Endodermal cell (in vitro differentiated cells): ENCODE measurements at regions not wholly inside any gene's neighbourhood (a gene's known extent, or its start where the extent isn't known, plus 50 kb on each side); places are given as distances from the start of the nearest gene placed in this dataset.

Experiments used
- DNase-seq: peaks from one replicate; pipeline ENCODE4 v3.0.0-alpha.2; 2017
- H3K27ac ChIP-seq: 2 replicates; pipeline ENCODE4 v1.5.1; 2013; ENCODE audit warnings: mild to moderate bottlenecking, low read depth, low read length, moderate library complexity
- H3K27me3 ChIP-seq: 2 replicates; pipeline ENCODE4 v1.6.1; 2013; ENCODE audit warnings: mild to moderate bottlenecking, low read length, moderate library complexity; ENCODE audit not compliant: insufficient read depth, control insufficient read depth, poor library complexity, severe bottlenecking
- H3K36me3 ChIP-seq: 2 replicates; pipeline ENCODE4 v1.7.0; 2013; ENCODE audit warnings: mild to moderate bottlenecking, low read length, moderate library complexity; ENCODE audit not compliant: control insufficient read depth, insufficient read depth
- H3K4me1 ChIP-seq: one replicate; pipeline ENCODE4 v1.7.0; 2013; ENCODE audit warnings: low read length; ENCODE audit not compliant: control insufficient read depth, insufficient read depth
- H3K4me3 ChIP-seq: 2 replicates; pipeline ENCODE4 v1.5.1; 2013; ENCODE audit warnings: mild to moderate bottlenecking, low read length, moderate library complexity
- H3K9ac ChIP-seq: 2 replicates; pipeline ENCODE4 v1.6.1; 2013; ENCODE audit warnings: mild to moderate bottlenecking, low read length, moderate library complexity; ENCODE audit not compliant: poor library complexity, severe bottlenecking; ENCODE audit errors: extremely low read depth
- H3K9me3 ChIP-seq: 2 replicates; pipeline ENCODE4 v1.6.1; 2013; ENCODE audit warnings: mild to moderate bottlenecking, low read length, moderate library complexity; ENCODE audit not compliant: control insufficient read depth
- H3K27ac Mint-ChIP-seq: 2 replicates; pipeline ENCODE4 v1.8.0; 2020; ENCODE audit warnings: mixed read lengths
- H3K27me3 Mint-ChIP-seq: 2 replicates; pipeline ENCODE4 v1.8.0; 2021; ENCODE audit warnings: mild to moderate bottlenecking, mixed read lengths; ENCODE audit not compliant: insufficient read depth
- H3K36me3 Mint-ChIP-seq: 2 replicates; pipeline ENCODE4 v1.8.0; 2020; ENCODE audit warnings: low read depth, mixed read lengths
- H3K4me1 Mint-ChIP-seq: 2 replicates; pipeline ENCODE4 v1.8.0; 2020; ENCODE audit warnings: mixed read lengths
- H3K4me3 Mint-ChIP-seq: 2 replicates; pipeline ENCODE4 v1.8.0; 2020; ENCODE audit warnings: mild to moderate bottlenecking, moderate library complexity, mixed read lengths
- H3K9me3 Mint-ChIP-seq: 2 replicates; pipeline ENCODE4 v1.8.0; 2020; ENCODE audit warnings: mild to moderate bottlenecking, mixed read lengths
- CTCF ChIP-seq: fragments of 200-600 bp; sonication (generic); conservative IDR thresholded peaks from 2 replicates; pipeline ENCODE4 v1.5.0; 2021; ENCODE audit warnings: antibody characterized with exemption, mild to moderate bottlenecking
- WGBS, 2 experiments: methylation state at CpG; one replicate each; pipeline versions ENCODE4 v1.1.5 to v1.1.7; 2013; ENCODE audit warnings: missing lambda C conversion rate in 2 of 2, mixed read lengths in 1 of 2; ENCODE audit not compliant: insufficient coverage in 1 of 2, insufficient read length in 1 of 2; 5-methylcytosine and 5-hydroxymethylcytosine counted together

DNA sequence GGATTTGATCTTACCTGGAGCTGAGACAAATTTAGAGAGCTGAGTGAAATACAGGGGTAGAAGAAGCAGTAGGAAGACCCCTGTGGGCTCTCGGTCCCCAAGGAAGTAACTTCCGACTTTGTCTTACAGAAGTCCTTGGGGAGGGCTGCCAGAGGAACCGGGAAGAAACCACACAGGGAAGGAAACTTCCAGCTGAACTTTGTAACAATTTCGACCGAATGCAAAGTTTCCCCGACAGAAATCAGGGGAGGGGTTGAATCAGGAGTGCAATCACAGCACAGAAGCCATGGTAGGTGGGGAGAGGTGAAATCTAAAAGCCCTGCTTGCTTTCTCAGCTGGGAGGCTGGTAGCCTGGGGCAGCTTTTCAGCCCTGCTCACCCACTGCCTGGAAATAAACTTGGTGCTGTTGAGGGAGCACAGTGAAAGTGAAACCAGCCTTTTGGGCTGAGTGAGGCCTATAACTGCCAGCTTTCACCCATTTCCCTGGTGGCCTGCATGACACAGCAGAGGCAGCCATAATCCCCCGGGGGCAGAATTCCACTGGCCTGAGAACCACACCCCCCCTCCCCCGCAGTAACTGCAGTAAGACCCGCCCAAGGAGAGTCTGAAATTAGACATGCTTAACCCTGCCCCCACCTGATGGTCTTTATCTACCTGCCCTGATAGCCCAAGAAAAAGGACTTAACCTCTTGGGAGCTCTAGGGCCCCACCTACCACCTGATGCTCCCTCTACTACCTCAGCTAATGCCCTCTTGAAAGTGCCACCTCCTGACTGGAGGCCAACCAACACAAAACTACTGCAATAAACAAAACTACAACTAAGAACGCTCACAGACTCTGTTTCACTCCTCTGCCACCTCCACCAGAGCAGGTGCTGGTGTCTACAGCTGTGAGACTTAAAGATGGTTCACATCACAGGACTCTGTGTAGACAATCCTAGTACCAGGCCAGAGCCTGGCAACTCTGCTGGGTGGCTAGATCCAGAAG is 248.2 kb downstream of the PARM1 start:
- Mint-ChIP-seq H3K4me1 (peaks cover 17% of the 10 kb centered on the region), H3K36me3 (no peaks in the 10 kb centered on the region), H3K9me3 (no peaks in the 10 kb centered on the region), H3K27me3 (peaks cover 5% of the 10 kb centered on the region), H3K4me3 (no peak overlapping the region), H3K27ac (no peak overlapping the region)
- H3K9me3 ChIP-seq, result peaks cover 11% of the 10 kb centered on the region
- DNase-seq, result peak; percentile 65
- peaks cover 21% of the 10 kb centered on the region for H3K27me3 ChIP-seq
- 93 to 94% methylated on average over 6 to 10 of the region's 10 CpGs for WGBS, 2 experiments
- H3K4me1 ChIP-seq, result peaks cover 3% of the 10 kb centered on the region
- H3K4me3 ChIP-seq, result no peak overlapping the region
- H3K9ac ChIP-seq, result no peak overlapping the region
- no peaks in the 10 kb centered on the region for H3K36me3 ChIP-seq
- H3K27ac ChIP-seq, result no peak overlapping the region
- TF ChIP-seq CTCF, result no peak

- H3K4me3 Mint-ChIP-seq, result no peak overlapping the region
- no peak for TF ChIP-seq CTCF
- H3K9me3 Mint-ChIP-seq, result no peaks in the 10 kb centered on the region
- Histone ChIP-seq H3K27me3 (peaks cover 14% of the 10 kb centered on the region), H3K36me3 (no peaks in the 10 kb centered on the region), H3K9me3 (peaks cover 11% of the 10 kb centered on the region), H3K27ac (no peak overlapping the region), H3K4me3 (no peak overlapping the region), H3K9ac (no peak overlapping the region), H3K4me1 (peaks cover 3% of the 10 kb centered on the region)
- no peaks in the 10 kb centered on the region for H3K36me3 Mint-ChIP-seq
- peaks cover 17% of the 10 kb centered on the region for H3K4me1 Mint-ChIP-seq
- no peak overlapping the region for H3K27ac Mint-ChIP-seq
- no peak for DNase-seq
- peaks cover 5% of the 10 kb centered on the region for H3K27me3 Mint-ChIP-seq
These were observed 247.3 kb downstream of the PARM1 start for GRCh38 chr4:75180217-75180616.

DNA sequence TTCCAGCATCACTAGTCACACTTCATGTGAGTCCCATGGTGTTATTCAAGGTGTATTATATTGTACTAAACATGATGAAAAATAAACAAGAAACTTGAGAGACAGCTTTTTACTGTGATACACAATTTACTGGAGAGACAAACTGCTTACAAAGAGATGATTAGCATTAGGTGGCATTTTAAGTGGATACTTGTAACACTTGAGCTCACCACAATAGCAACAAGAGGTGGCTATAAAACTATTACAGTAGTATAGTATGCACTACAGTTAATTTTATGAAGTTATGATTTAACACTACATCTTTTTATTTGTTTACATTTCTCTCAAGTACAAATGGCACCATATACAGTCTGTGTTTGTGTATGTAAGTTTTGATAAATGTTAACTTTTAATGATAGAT is 246.6 kb downstream of the PARM1 start:
- Mint-ChIP-seq H3K36me3 (no peaks in the 10 kb centered on the region), H3K27ac (no peak overlapping the region), H3K9me3 (no peaks in the 10 kb centered on the region), H3K4me1 (peaks cover 17% of the 10 kb centered on the region), H3K4me3 (no peak overlapping the region), H3K27me3 (peaks cover 2% of the 10 kb centered on the region)
- H3K27me3 ChIP-seq, result peaks cover 7% of the 10 kb centered on the region
- H3K4me1 ChIP-seq, result peaks cover 3% of the 10 kb centered on the region
- H3K27ac ChIP-seq, result no peak overlapping the region
- no peak for TF ChIP-seq CTCF
- H3K9me3 ChIP-seq, result peaks cover 11% of the 10 kb centered on the region
- DNase-seq, result no peak
- H3K9ac ChIP-seq, result no peak overlapping the region
- H3K36me3 ChIP-seq, result no peaks in the 10 kb centered on the region
- no peak overlapping the region for H3K4me3 ChIP-seq
